ENCODE measurements at regions not wholly inside any gene's neighbourhood (a gene's known extent, or its start where the extent isn't known, plus 50 kb on each side); places are given as distances from the start of the nearest gene placed in this dataset.

DNA sequence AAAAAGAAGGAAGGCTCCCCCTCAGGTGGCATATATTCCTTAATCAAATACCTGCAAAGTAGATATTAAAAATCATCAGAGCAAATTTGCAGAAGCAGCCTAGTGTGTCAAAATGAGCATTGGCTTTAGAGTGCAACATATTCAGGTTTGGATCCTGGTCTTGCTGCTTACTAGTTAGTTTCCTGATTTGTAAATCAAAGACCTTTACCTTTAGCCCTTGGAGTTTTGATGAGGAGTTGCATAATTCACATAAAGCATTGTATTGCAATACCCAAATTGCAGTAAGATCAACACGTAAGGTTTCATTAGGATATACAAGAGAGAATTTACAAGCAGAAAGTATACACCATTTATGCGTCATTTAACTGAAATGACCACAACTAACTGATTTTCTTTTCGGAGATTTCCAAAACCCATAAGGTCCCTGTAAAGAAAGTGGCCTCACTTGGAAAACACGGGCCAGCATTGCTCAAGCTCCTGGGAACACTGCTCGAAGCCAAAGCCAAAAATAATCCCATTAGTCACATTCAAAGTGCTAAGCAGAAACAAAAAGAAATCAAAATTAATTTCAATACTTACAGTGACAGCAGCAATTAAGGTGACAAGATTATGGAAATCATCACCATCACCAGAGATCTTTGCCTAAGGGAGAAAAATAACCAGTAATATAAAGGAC, 415.9 kb upstream of the ERCC4 start (continued):
- TF ChIP-seq, protein P1, sequence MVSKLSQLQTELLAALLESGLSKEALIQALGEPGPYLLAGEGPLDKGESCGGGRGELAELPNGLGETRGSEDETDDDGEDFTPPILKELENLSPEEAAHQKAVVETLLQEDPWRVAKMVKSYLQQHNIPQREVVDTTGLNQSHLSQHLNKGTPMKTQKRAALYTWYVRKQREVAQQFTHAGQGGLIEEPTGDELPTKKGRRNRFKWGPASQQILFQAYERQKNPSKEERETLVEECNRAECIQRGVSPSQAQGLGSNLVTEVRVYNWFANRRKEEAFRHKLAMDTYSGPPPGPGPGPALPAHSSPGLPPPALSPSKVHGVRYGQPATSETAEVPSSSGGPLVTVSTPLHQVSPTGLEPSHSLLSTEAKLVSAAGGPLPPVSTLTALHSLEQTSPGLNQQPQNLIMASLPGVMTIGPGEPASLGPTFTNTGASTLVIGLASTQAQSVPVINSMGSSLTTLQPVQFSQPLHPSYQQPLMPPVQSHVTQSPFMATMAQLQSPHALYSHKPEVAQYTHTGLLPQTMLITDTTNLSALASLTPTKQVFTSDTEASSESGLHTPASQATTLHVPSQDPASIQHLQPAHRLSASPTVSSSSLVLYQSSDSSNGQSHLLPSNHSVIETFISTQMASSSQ (IDR thresholded peaks at IDR 0.05; ENCODE audit: low read depth), result no peak
- TF ChIP-seq, protein P1 (CRISPR knock-in tag; IDR thresholded peaks at IDR 0.05; ENCODE audit: borderline replicate concordance), result no peak
- no peak for TF ChIP-seq ZNF839 (CRISPR knock-in tag; IDR thresholded peaks at IDR 0.05; ENCODE audit: borderline replicate concordance)
- no peak for TF ChIP-seq IKZF1 (IDR thresholded peaks at IDR 0.05)
- TF ChIP-seq ARNT2 (CRISPR knock-in tag; IDR thresholded peaks at IDR 0.05; ENCODE audit: low read depth), result no peak
- no peak for TF ChIP-seq ZNF746 (CRISPR knock-in tag; IDR thresholded peaks at IDR 0.05)
- no peak for TF ChIP-seq ZNF674 (CRISPR knock-in tag; IDR thresholded peaks at IDR 0.05; ENCODE audit: low read depth)
- TF ChIP-seq RAD21 (CRISPR knock-in tag; IDR thresholded peaks at IDR 0.05), result no peak
- no peak for TF ChIP-seq JARID2 (CRISPR knock-in tag; IDR thresholded peaks at IDR 0.05; ENCODE audit: insufficient replicate concordance)
- no peak for TF ChIP-seq KLF11 (CRISPR knock-in tag; IDR thresholded peaks at IDR 0.05)
- TF ChIP-seq ZNF550 (CRISPR knock-in tag; IDR thresholded peaks at IDR 0.05; ENCODE audit: borderline replicate concordance), result no peak
